ENCODE measurements at regions not wholly inside any gene's neighbourhood (a gene's known extent, or its start where the extent isn't known, plus 50 kb on each side); places are given as distances from the start of the nearest gene placed in this dataset.

GRCh38 chr3:67898916-67899315, 244.5 kb upstream of the SUCLG2 start:
- no peak overlapping the region for H3K4me2 ChIP-seq
- H3K27me3 ChIP-seq (ENCODE audit: insufficient read depth) = no peaks in the 10 kb centered on the region
- POLR2A ChIA-PET = no interaction called here
- no peaks in the 10 kb centered on the region for H3K79me2 ChIP-seq (ENCODE audit: insufficient read depth)
- CTCF ChIA-PET = no interaction called here
- H3K9ac ChIP-seq = no peak overlapping the region
- H3F3A ChIP-seq (replicated peaks; ENCODE audit: insufficient read depth) = no peaks in the 10 kb centered on the region
- TF ChIP-seq NRF1 (IDR thresholded peaks at IDR 0.05; ENCODE audit: low read depth, low read length) = no peak
- no peak for TF ChIP-seq REST (IDR thresholded peaks at IDR 0.05; ENCODE audit: low read depth, low read length)
- no peak for TF ChIP-seq NFIC (IDR thresholded peaks at IDR 0.05; ENCODE audit: borderline replicate concordance)
- no peak for TF ChIP-seq IRF3 (IDR thresholded peaks at IDR 0.05; ENCODE audit: low read depth, low read length)
- no peak for TF ChIP-seq ELF1 (IDR thresholded peaks at IDR 0.05)
- no peak for TF ChIP-seq TCF12 (IDR thresholded peaks at IDR 0.05)
- TF ChIP-seq USF2 (IDR thresholded peaks at IDR 0.05; ENCODE audit: borderline replicate concordance, low read depth, low read length) = no peak
- TF ChIP-seq SIN3A (IDR thresholded peaks at IDR 0.05; ENCODE audit: borderline replicate concordance, low read depth, low read length) = no peak
- TF ChIP-seq CTCF (IDR thresholded peaks at IDR 0.05) = no peak
- no peak for TF ChIP-seq RCOR1 (IDR thresholded peaks at IDR 0.05; ENCODE audit: low read length)
- TF ChIP-seq POLR2AphosphoS5 (IDR thresholded peaks at IDR 0.05; ENCODE audit: low read depth, low read length) = no peak
- TF ChIP-seq EP300 (IDR thresholded peaks at IDR 0.05; ENCODE audit: borderline replicate concordance in 1 of 2, low read depth in 1 of 2, low read length in 1 of 2) = no peak
- TF ChIP-seq MEF2A (IDR thresholded peaks at IDR 0.05; ENCODE audit: borderline replicate concordance, low read depth) = no peak
- no peak for TF ChIP-seq FOXJ3 (CRISPR knock-in tag; IDR thresholded peaks at IDR 0.05)
- no peaks in the 10 kb centered on the region for H3K4me1 ChIP-seq (ENCODE audit: control insufficient read depth in 1 of 2, insufficient read depth in 2 of 2, low read depth in 1 of 2, low read length in 1 of 2)
- no peak overlapping the region for H2AFZ ChIP-seq (ENCODE audit: low read depth)
- 28% methylated on average over 1 of the region's 1 CpG for WGBS (ENCODE audit: low lambda C conversion rate)
- H3K4me3 ChIP-seq (ENCODE audit: low read depth in 2 of 2, low read length in 1 of 2) = no peak overlapping the region
- H3K27ac ChIP-seq (ENCODE audit: low read depth in 2 of 2, low read length in 1 of 2) = no peak overlapping the region
- H4K20me1 ChIP-seq (ENCODE audit: insufficient read depth) = no peaks in the 10 kb centered on the region
- no peaks in the 10 kb centered on the region for H3K9me3 ChIP-seq
- H3K36me3 ChIP-seq (replicated peaks in 1 of 2; ENCODE audit: control insufficient read depth in 1 of 2, insufficient read depth in 2 of 2, low read length in 1 of 2) = no peaks in the 10 kb centered on the region
- H3K9me2 ChIP-seq = no peaks in the 10 kb centered on the region
- no peak for DNase-seq
